HCT116 (cell line): ENCODE measurements at regions not wholly inside any gene's neighbourhood (a gene's known extent, or its start where the extent isn't known, plus 50 kb on each side); places are given as distances from the start of the nearest gene placed in this dataset.

Source experiments
- ATAC-seq: fragments of 200-7000 bp; cut with Tn5 transposase; 2 replicates; pipeline ENCODE4 v1.9.1; 2020; ENCODE audit warnings: mild to moderate bottlenecking, moderate library complexity
- BruUV-seq: library from RNA; stranded (reverse); fragments of 400-500 nt; replicated peaks from 2 replicates; lab custom pipeline; 2021; lab: Mats Ljungman, UMichigan
- CTCF ChIA-PET: fragments of 300-600 bp; sonication (Branson Sonifier 250); formaldehyde crosslinking; loops from one replicate; lab custom pipeline; 2021; ENCODE audit warnings: antibody characterized with exemption; lab: Charles Lee
- POLR2A ChIA-PET: fragments of 300-600, 350-600 bp; sonication (Branson Sonifier 250); formaldehyde crosslinking; loops from one replicate; lab custom pipeline; 2021; ENCODE audit warnings: antibody characterized with exemption; lab: Charles Lee
- RAD21 ChIA-PET, 2 experiments: fragments of 300-600 bp; sonication (Branson Sonifier 250); formaldehyde crosslinking; loops; one replicate each; lab custom pipeline; 2023; ENCODE audit warnings: low total read pairs in 2 of 2; ENCODE audit not compliant: uncharacterized antibody in 2 of 2, unreplicated experiment in 2 of 2, low non-redundant PET in 1 of 2; lab: Charles Lee
- DNase-seq: peaks from one replicate; pipeline ENCODE4 v3.0.0-alpha.2; 2010; ENCODE audit warnings: low read depth, low spot score
- H2AFZ ChIP-seq: fragments of 200-600 bp; shearing (Covaris generic), sonication (generic); 2 replicates; pipeline ENCODE4 v1.6.1; 2017; ENCODE audit warnings: low read depth, mixed run types, mixed read lengths, antibody characterized with exemption, low read length; ENCODE audit not compliant: poor library complexity, severe bottlenecking
- H3K27ac ChIP-seq: 2 replicates; pipeline ENCODE4 v1.5.1; 2012; ENCODE audit warnings: low read depth, low read length
- H3K27me3 ChIP-seq: fragments of 200-600 bp; sonication (generic); 2 replicates; pipeline ENCODE4 v1.6.1; 2016; ENCODE audit warnings: mixed run types, low read length, mixed read lengths; ENCODE audit not compliant: insufficient read depth
- H3K36me3 ChIP-seq, 2 experiments: fragments of 200-500 bp in 1 of 2; fragments of 200-600 bp in 1 of 2; sonication (Bioruptor generic) in 1 of 2; sonication (generic) in 1 of 2; 2 replicates each; pipeline versions ENCODE4 v1.5.1 to v1.6.1; 2014 to 2016; ENCODE audit warnings: low read length in 2 of 2, inconsistent platforms in 1 of 2, mixed read lengths in 1 of 2, mixed run types in 1 of 2; ENCODE audit not compliant: insufficient read depth in 2 of 2, control insufficient read depth in 1 of 2
- H3K4me1 ChIP-seq, 2 experiments: fragments of 200-600 bp in 1 of 2; sonication (generic) in 1 of 2; 2 replicates each; pipeline versions ENCODE4 v1.5.1 to v1.6.1; 2012 to 2017; ENCODE audit warnings: low read length in 2 of 2, inconsistent platforms in 1 of 2, mild to moderate bottlenecking in 1 of 2, mixed read lengths in 1 of 2, mixed run types in 1 of 2, moderate library complexity in 1 of 2; ENCODE audit not compliant: insufficient read depth in 2 of 2, control insufficient read depth in 1 of 2
- H3K4me2 ChIP-seq: fragments of 200-600 bp; sonication (generic); 2 replicates; pipeline ENCODE4 v1.6.1; 2017; ENCODE audit warnings: mixed run types, low read length, mixed read lengths
- H3K4me3 ChIP-seq, 2 experiments: fragments of 200-600 bp in 1 of 2; sonication (generic) in 1 of 2; replicated peaks in 1 of 2; 2 replicates each; pipeline ENCODE4 v1.5.1; 2011 to 2016; ENCODE audit warnings: low read length in 2 of 2, control low read depth in 1 of 2, low read depth in 1 of 2, mild to moderate bottlenecking in 1 of 2, mixed read lengths in 1 of 2, mixed run types in 1 of 2
- H3K79me2 ChIP-seq: fragments of 200-600 bp; sonication (generic); 2 replicates; pipeline ENCODE4 v1.6.1; 2017; ENCODE audit warnings: mild to moderate bottlenecking, mixed run types, low read length, moderate library complexity, mixed read lengths; ENCODE audit not compliant: insufficient read depth
- H3K9ac ChIP-seq: fragments of 200-600 bp; sonication (generic); 2 replicates; pipeline ENCODE4 v1.6.1; 2016; ENCODE audit warnings: low read length, mixed read lengths
- H3K9me2 ChIP-seq: fragments of 200-600 bp; sonication (generic), shearing (Covaris generic); 2 replicates; pipeline ENCODE4 v1.6.1; 2017; ENCODE audit warnings: mixed run types, mild to moderate bottlenecking, moderate library complexity; ENCODE audit not compliant: insufficient read depth
- H3K9me3 ChIP-seq, 2 experiments: fragments of 200-500 bp in 1 of 2; fragments of 200-600 bp in 1 of 2; sonication (Bioruptor generic) in 1 of 2; sonication (generic) in 1 of 2; 2 replicates each; pipeline ENCODE4 v1.6.1; 2014 to 2017; ENCODE audit warnings: low read length in 2 of 2, mixed read lengths in 2 of 2, inconsistent platforms in 1 of 2, low read depth in 1 of 2, mild to moderate bottlenecking in 1 of 2, mixed run types in 1 of 2, moderate library complexity in 1 of 2; ENCODE audit not compliant: control insufficient read depth in 1 of 2, insufficient read depth in 1 of 2
- H4K20me1 ChIP-seq: fragments of 200-600 bp; sonication (generic), shearing (Covaris generic); 2 replicates; pipeline ENCODE4 v1.6.1; 2017; ENCODE audit warnings: mixed run types, mild to moderate bottlenecking, moderate library complexity; ENCODE audit not compliant: insufficient read depth
- ATF3 ChIP-seq: IDR thresholded peaks from 2 replicates; pipeline ENCODE4 v1.6.1; 2012
- CBX3 ChIP-seq: IDR thresholded peaks from 2 replicates; pipeline ENCODE4 v1.6.1; 2012; ENCODE audit warnings: low read depth
- CEBPB ChIP-seq: IDR thresholded peaks from 2 replicates; pipeline ENCODE4 v1.6.1; 2012; ENCODE audit warnings: low read depth
- CTCF ChIP-seq, 3 experiments: fragments of 200-600 bp in 1 of 3; sonication (generic) in 1 of 3; IDR thresholded peaks in 2 of 3; conservative IDR thresholded peaks in 1 of 3; 2 replicates each; pipeline ENCODE4 v1.5.1; 2012 to 2017; ENCODE audit warnings: low read depth in 2 of 3, low read length in 2 of 3, antibody characterized with exemption in 1 of 3, borderline replicate concordance in 1 of 3, control low read depth in 1 of 3, mild to moderate bottlenecking in 1 of 3, mixed read lengths in 1 of 3, mixed run types in 1 of 3, moderate library complexity in 1 of 3; ENCODE audit not compliant: insufficient read depth in 1 of 3
- ELF1 ChIP-seq: IDR thresholded peaks from 2 replicates; pipeline ENCODE4 v1.6.1; 2012; ENCODE audit warnings: low read depth, borderline replicate concordance
- EZH2 ChIP-seq: fragments of 200-600 bp; sonication (generic); IDR thresholded peaks from 2 replicates; pipeline ENCODE4 v1.6.1; 2017; ENCODE audit warnings: antibody characterized with exemption, mixed run types
- EZH2phosphoT487 ChIP-seq: fragments of 200-600 bp; IDR thresholded peaks from 2 replicates; pipeline ENCODE4 v1.6.1; 2018; ENCODE audit warnings: antibody characterized with exemption, borderline replicate concordance
- FOSL1 ChIP-seq: IDR thresholded peaks from 2 replicates; pipeline ENCODE4 v1.6.1; 2012; ENCODE audit warnings: low read depth
- JUND ChIP-seq: IDR thresholded peaks from 2 replicates; pipeline ENCODE4 v1.6.1; 2012
- MAX ChIP-seq: IDR thresholded peaks from 2 replicates; pipeline ENCODE4 v1.6.1; 2012
- POLR2A ChIP-seq: IDR thresholded peaks from 2 replicates; pipeline ENCODE4 v1.7.0; 2011; ENCODE audit warnings: borderline replicate concordance; ENCODE audit not compliant: insufficient read depth, insufficient read length; ENCODE audit errors: extremely low read depth
- POLR2AphosphoS5 ChIP-seq: IDR thresholded peaks from 2 replicates; pipeline ENCODE4 v1.6.1; 2011; ENCODE audit warnings: mild to moderate bottlenecking, low read depth, low read length, moderate library complexity
- REST ChIP-seq: IDR thresholded peaks from 2 replicates; pipeline ENCODE4 v1.6.1; 2012; ENCODE audit warnings: low read depth
- SIN3A ChIP-seq: IDR thresholded peaks from 2 replicates; pipeline ENCODE4 v1.6.1; 2012; ENCODE audit warnings: low read depth
- SP1 ChIP-seq: IDR thresholded peaks from 2 replicates; pipeline ENCODE4 v1.6.1; 2012; ENCODE audit warnings: low read depth
- SRF ChIP-seq: IDR thresholded peaks from 2 replicates; pipeline ENCODE4 v1.6.1; 2012; ENCODE audit warnings: low read depth
- TCF7L2 ChIP-seq: IDR thresholded peaks from 2 replicates; pipeline ENCODE4 v1.7.0; 2011; ENCODE audit warnings: borderline replicate concordance, inconsistent platforms; ENCODE audit not compliant: insufficient read depth, insufficient read length; ENCODE audit errors: extremely low read depth
- YY1 ChIP-seq: IDR thresholded peaks from 2 replicates; pipeline ENCODE4 v1.6.1; 2011; ENCODE audit warnings: low read length, low read depth, moderate library complexity, mild to moderate bottlenecking; ENCODE audit not compliant: insufficient replicate concordance; ENCODE audit errors: extremely low read depth
- ZBTB33 ChIP-seq: IDR thresholded peaks from 2 replicates; pipeline ENCODE4 v1.6.1; 2011; ENCODE audit warnings: mild to moderate bottlenecking, low read length, moderate library complexity; ENCODE audit not compliant: insufficient replicate concordance; ENCODE audit errors: extremely low read depth
- ZFX ChIP-seq: fragments of 450-650 bp; IDR thresholded peaks from 2 replicates; pipeline ENCODE4 v1.6.1; 2017
- intact Hi-C: fragments of 100-400 bp; cut with micrococcal nuclease; formaldehyde crosslinking; loops from 2 replicates; pipeline ENCODE4 v1.10.0; 2022

GRCh38 chr3:41092844-41093243, 106.5 kb upstream of the CTNNB1 start:
- ATAC-seq (no peak), DNase-seq (no peak)
- BruUV-seq, result no TSS peak
- no peak overlapping the region for H3K4me2 ChIP-seq
- no peaks in the 10 kb centered on the region for H3K9me2 ChIP-seq
- H3K27ac ChIP-seq, result no peak overlapping the region
- H3K36me3 ChIP-seq, result no peaks in the 10 kb centered on the region
- no peaks in the 10 kb centered on the region for H4K20me1 ChIP-seq
- intact Hi-C loops, result no loop called here
- POLR2A ChIA-PET, result no interaction called here
- CTCF ChIA-PET, result no interaction called here
- H3K4me3 ChIP-seq, result no peak overlapping the region
- H2AFZ ChIP-seq, result no peak overlapping the region
- no peaks in the 10 kb centered on the region for H3K4me1 ChIP-seq
- no peaks in the 10 kb centered on the region for H3K9me3 ChIP-seq
- no peaks in the 10 kb centered on the region for H3K79me2 ChIP-seq
- no peak overlapping the region for H3K9ac ChIP-seq
- no peaks in the 10 kb centered on the region for H3K27me3 ChIP-seq
- TF ChIP-seq ZFX, result no peak
- no peak for TF ChIP-seq ATF3
- no peak for TF ChIP-seq CTCF (IDR thresholded peaks at IDR 0.05 in 2 of 3, conservative IDR thresholded peaks at IDR 0.05 in 1 of 3; ENCODE audit: borderline replicate concordance in 1 of 3, insufficient read depth in 1 of 3, low read depth in 2 of 3, low read length in 2 of 3)
- no peak for TF ChIP-seq EZH2
- TF ChIP-seq REST, result no peak
- no peak for TF ChIP-seq EZH2phosphoT487
- no peak for TF ChIP-seq CBX3
- TF ChIP-seq POLR2AphosphoS5, result no peak
- TF ChIP-seq SIN3A, result no peak
- no peak for TF ChIP-seq ZBTB33
- no peak for TF ChIP-seq TCF7L2
- TF ChIP-seq FOSL1, result no peak
- TF ChIP-seq MAX, result no peak
- no peak for TF ChIP-seq SP1
- TF ChIP-seq CEBPB, result no peak
- no peak for TF ChIP-seq YY1
- no peak for TF ChIP-seq POLR2A
- no peak for TF ChIP-seq JUND
- no peak for TF ChIP-seq ELF1
- no peak for TF ChIP-seq SRF
- RAD21 ChIA-PET, result no interaction called here
